ENCODE measurements at regions not wholly inside any gene's neighbourhood (a gene's known extent, or its start where the extent isn't known, plus 50 kb on each side); places are given as distances from the start of the nearest gene placed in this dataset.

DNA sequence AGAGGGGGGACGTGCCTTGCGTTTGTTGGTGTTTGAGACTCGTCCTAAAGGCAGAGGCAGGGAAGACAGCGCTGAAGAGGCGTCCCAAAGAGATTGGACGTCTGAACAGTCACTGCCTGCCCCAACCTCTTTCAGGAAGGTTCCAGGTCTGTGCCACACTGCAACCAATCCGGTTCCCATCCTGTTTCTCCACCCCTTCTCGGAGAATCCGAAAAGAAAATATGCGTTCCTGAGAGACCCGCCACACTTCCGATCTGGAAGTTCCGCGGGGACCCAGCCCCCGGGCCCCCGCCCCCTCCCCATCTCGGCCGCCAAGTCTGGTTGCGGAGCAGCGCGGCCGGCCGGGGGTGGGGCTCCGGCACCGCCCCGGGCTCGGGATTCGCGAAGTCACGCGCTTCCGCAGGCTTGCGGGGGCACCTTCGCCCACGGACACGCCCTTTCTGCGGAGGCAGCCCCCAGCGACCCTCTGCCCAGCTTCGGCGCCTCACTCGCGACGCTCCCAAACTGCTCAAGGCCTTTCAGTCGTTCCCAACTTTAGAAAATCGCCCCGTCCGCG, 124.5 kb upstream of the DPYD start:
- no peak for TF ChIP-seq REST (IDR thresholded peaks at IDR 0.05; ENCODE audit: low read depth)
- no peak for TF ChIP-seq MAX (IDR thresholded peaks at IDR 0.05)

Data from Ishikawa (cell line).